ENCODE measurements at regions not wholly inside any gene's neighbourhood (a gene's known extent, or its start where the extent isn't known, plus 50 kb on each side); places are given as distances from the start of the nearest gene placed in this dataset.

- TF ChIP-seq CTCF (IDR thresholded peaks at IDR 0.05) (no peak), ZFX (IDR thresholded peaks at IDR 0.05; ENCODE audit: borderline replicate concordance) (no peak)
Observed at GRCh38 chr14:89652352-89652751, 235.3 kb upstream of the FOXN3 start.
